ENCODE measurements at regions not wholly inside any gene's neighbourhood (a gene's known extent, or its start where the extent isn't known, plus 50 kb on each side); places are given as distances from the start of the nearest gene placed in this dataset.

- DNase-seq: no peak
Observed at GRCh38 chr7:115462301-115463015, 540.6 kb downstream of the MDFIC start.

- no peak for DNase-seq
Observed at GRCh38 chr7:115449689-115450088, 527.8 kb downstream of the MDFIC start.

GRCh38 chr7:115447495-115447894 lies 525.6 kb downstream of the MDFIC start:
- DNase-seq: no peak

GRCh38 chr7:115441033-115441432 lies 519.1 kb downstream of the MDFIC start:
- DNase-seq: no peak

- DNase-seq: no peak
Observed at GRCh38 chr7:115435178-115435577, 513.3 kb downstream of the MDFIC start.

GRCh38 chr7:115429918-115430317 lies 508.0 kb downstream of the MDFIC start:
- DNase-seq: no peak

GRCh38 chr7:115417662-115418061 lies 495.8 kb downstream of the MDFIC start:
- no peak for DNase-seq

- peak; percentile 54 to 84 for DNase-seq
Observed at GRCh38 chr7:115410972-115411686, 489.2 kb downstream of the MDFIC start.

GRCh38 chr7:115410434-115410820 lies 488.5 kb downstream of the MDFIC start:
- peak; percentile 28 to 59 for DNase-seq

GRCh38 chr7:115409682-115410433 lies 488.0 kb downstream of the MDFIC start:
- no peak for DNase-seq

- DNase-seq: no peak
Observed at GRCh38 chr7:115406219-115406618, 484.3 kb downstream of the MDFIC start.

- DNase-seq: no peak
Observed at GRCh38 chr7:115387137-115387536, 465.2 kb downstream of the MDFIC start.

GRCh38 chr7:115379321-115379720 lies 457.4 kb downstream of the MDFIC start:
- no peak for DNase-seq

GRCh38 chr7:115368998-115369397 lies 447.1 kb downstream of the MDFIC start:
- DNase-seq: no peak

GRCh38 chr7:115363916-115364315 lies 442.0 kb downstream of the MDFIC start:
- no peak for DNase-seq

- no peak for DNase-seq
Observed at GRCh38 chr7:115359955-115360354, 438.1 kb downstream of the MDFIC start.

- no peak for DNase-seq
Observed at GRCh38 chr7:115359119-115359518, 437.2 kb downstream of the MDFIC start.

GRCh38 chr7:115357703-115357999 lies 435.8 kb downstream of the MDFIC start:
- DNase-seq: no peak

GRCh38 chr7:115356999-115357702 lies 435.3 kb downstream of the MDFIC start:
- no peak for DNase-seq

GRCh38 chr7:115356139-115356746 lies 434.3 kb downstream of the MDFIC start:
- peak; percentile 6 to 25 for DNase-seq

- DNase-seq: no peak
Observed at GRCh38 chr7:115354925-115355324, 433.0 kb downstream of the MDFIC start.

- DNase-seq: no peak
Observed at GRCh38 chr7:115352375-115352774, 430.5 kb downstream of the MDFIC start.

GRCh38 chr7:115350764-115351163 lies 428.9 kb downstream of the MDFIC start:
- no peak for DNase-seq

Measured in inflammatory macrophage (primary cell).